ENCODE measurements at regions not wholly inside any gene's neighbourhood (a gene's known extent, or its start where the extent isn't known, plus 50 kb on each side); places are given as distances from the start of the nearest gene placed in this dataset.
"Not testable (repeated sequence)": the region's sequence is repeated elsewhere in the genome, so short reads cannot be mapped to it uniquely, and the experiment has no call there.

- no peak overlapping the region for H3K4me3 ChIP-seq (ENCODE audit: low read length)
- DNase-seq (ENCODE audit: low read depth), result no peak
- TF ChIP-seq CTCF (IDR thresholded peaks at IDR 0.05; ENCODE audit: insufficient read depth, low read depth, low read length, missing control alignments), result no peak
These were observed 647.7 kb upstream of the ITGA1 start for GRCh38 chr5:52139888-52140615.

- H3K4me3 ChIP-seq (ENCODE audit: low read length), result no peak overlapping the region
- no peak for TF ChIP-seq CTCF (IDR thresholded peaks at IDR 0.05; ENCODE audit: insufficient read depth, low read depth, low read length, missing control alignments)
- no peak for DNase-seq (ENCODE audit: low read depth)
These were observed 639.0 kb upstream of the ITGA1 start for GRCh38 chr5:52148679-52149078.

- DNase-seq (ENCODE audit: low read depth), result no peak
- TF ChIP-seq CTCF (IDR thresholded peaks at IDR 0.05; ENCODE audit: insufficient read depth, low read depth, low read length, missing control alignments), result no peak
- H3K4me3 ChIP-seq (ENCODE audit: low read length), result no peak overlapping the region
These were observed 637.2 kb upstream of the ITGA1 start for GRCh38 chr5:52150501-52150900.

- not testable (repeated sequence) for DNase-seq (ENCODE audit: low read depth); H3K4me3 ChIP-seq (ENCODE audit: low read length)
These were observed 630.9 kb upstream of the ITGA1 start for GRCh38 chr5:52156809-52157208.

DNA sequence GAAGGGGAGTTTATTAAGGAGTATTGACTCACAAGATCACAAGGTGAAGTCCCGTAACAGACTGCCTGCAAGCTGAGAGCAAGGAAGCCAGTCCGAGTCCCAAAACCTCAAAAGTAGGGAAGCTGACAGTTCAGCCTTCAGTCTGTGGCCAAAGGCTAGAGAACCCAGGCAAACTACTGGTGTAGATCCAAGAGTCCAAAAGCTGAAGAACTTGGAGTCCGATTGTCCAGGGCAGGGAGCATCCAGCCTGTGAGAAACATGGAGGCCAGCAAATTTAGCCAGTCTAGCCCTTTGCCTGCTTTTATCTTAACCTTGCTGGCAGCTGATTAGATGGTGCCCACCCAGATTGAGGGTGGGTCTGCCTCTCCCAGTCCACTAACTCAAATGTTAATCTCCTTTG is 621.9 kb upstream of the ITGA1 start:
- DNase-seq (ENCODE audit: low read depth); H3K4me3 ChIP-seq (ENCODE audit: low read length): not testable (repeated sequence)

DNA sequence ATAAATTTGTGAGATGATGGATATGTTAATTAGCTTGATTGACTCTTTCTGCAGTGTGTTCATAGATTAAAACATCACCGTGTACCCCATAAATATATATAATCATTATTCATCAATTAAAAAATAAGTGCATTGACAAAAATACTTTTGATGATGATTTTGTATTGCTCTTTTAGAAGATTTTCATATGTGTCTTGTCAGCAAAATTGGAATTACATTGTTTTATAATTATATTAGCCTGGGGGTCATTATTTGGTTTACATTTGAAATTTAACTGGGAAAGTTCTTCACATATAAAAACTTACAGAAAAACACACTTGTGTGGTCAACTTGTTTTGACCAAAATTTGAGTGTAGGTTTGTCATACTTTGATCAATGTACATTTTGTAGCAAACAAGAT is 614.6 kb upstream of the ITGA1 start:
- no peak for TF ChIP-seq CTCF (IDR thresholded peaks at IDR 0.05; ENCODE audit: insufficient read depth, low read depth, low read length, missing control alignments)
- H3K4me3 ChIP-seq (ENCODE audit: low read length), result no peak overlapping the region
- no peak for DNase-seq (ENCODE audit: low read depth)

GRCh38 chr5:52177193-52177592 is 610.5 kb upstream of the ITGA1 start:
- no peak overlapping the region for H3K4me3 ChIP-seq (ENCODE audit: low read length)
- no peak for TF ChIP-seq CTCF (IDR thresholded peaks at IDR 0.05; ENCODE audit: insufficient read depth, low read depth, low read length, missing control alignments)
- no peak for DNase-seq (ENCODE audit: low read depth)

DNA sequence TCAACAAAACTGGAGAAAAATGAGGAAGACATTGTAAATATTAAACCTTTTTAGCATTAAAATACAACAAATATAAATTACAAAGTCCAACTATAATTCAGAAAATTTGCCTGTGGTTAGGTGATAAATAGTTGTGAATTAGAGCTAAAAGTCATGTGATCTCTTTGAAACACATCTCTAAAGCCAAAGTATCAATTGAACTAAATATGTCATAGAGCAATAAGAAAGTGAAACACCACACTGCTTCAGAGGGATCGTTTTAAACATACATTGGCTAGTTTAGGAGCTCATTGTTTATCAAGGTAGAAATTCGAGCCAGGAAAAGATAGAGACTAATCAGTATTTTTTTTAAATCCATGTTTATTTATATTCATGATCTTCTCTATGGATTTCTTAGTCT is 606.3 kb upstream of the ITGA1 start:
- H3K4me3 ChIP-seq (ENCODE audit: low read length), result no peak overlapping the region
- no peak for TF ChIP-seq CTCF (IDR thresholded peaks at IDR 0.05; ENCODE audit: insufficient read depth, low read depth, low read length, missing control alignments)
- no peak for DNase-seq (ENCODE audit: low read depth)

Measured in epithelial cell of esophagus (primary cell).